ENCODE measurements at regions not wholly inside any gene's neighbourhood (a gene's known extent, or its start where the extent isn't known, plus 50 kb on each side); places are given as distances from the start of the nearest gene placed in this dataset.

DNA sequence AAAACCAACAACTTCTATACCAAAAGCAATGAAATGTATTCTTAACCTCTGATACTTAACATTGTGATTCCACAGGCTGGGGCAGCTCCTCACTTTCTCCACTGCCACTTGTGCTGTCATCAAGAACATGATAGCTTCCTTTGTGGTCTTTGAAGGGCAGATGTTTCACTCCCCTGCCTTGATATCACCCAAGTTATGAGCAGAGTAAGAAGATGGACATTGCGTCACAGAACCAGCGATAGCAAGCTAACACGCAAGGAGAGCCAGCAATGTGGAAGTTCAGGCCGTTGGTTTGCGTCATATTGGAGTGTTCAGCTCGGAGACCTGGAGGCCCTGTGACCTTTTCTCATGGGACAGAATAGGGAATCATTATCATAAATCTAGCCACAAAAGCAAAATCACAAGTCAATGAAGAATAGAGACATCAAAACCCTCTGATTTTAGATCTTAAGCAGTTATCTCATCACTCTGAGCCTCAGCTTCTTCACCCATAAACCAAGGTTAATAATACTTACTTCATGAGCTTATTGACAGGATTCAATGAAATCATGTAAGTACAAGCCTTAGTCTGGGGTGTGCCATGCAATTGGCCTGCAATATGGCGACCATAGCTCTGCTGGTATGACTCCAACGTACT lies 183.8 kb upstream of the THBS1 start (continued):
- TF ChIP-seq SRF (IDR thresholded peaks at IDR 0.05; ENCODE audit: low read depth, low read length) (no peak), YY1 (IDR thresholded peaks at IDR 0.05; ENCODE audit: low read depth, low read length) (no peak), CTBP2 (IDR thresholded peaks at IDR 0.05; ENCODE audit: borderline replicate concordance, insufficient read depth, insufficient read length, low read length) (no peak), GABPA (IDR thresholded peaks at IDR 0.05; ENCODE audit: borderline replicate concordance, insufficient read depth, low read length) (no peak), SAP30 (IDR thresholded peaks at IDR 0.05; ENCODE audit: insufficient read depth, insufficient replicate concordance, low read length) (no peak)
